BLaER1 treated with 17β-estradiol and CSF1 and Interleukin-3, amounts not matched to agents 10 nM and 100 nM (cell line): ENCODE measurements at regions not wholly inside any gene's neighbourhood (a gene's known extent, or its start where the extent isn't known, plus 50 kb on each side); places are given as distances from the start of the nearest gene placed in this dataset.

Experiments used
- H3K27ac ChIP-seq, 11 experiments: shearing (Covaris generic); formaldehyde crosslinking; 2 replicates each; pipeline ENCODE4 v1.8.1; 2022
- H3K27me3 ChIP-seq, 11 experiments: shearing (Covaris generic); formaldehyde crosslinking; 2 replicates each; pipeline ENCODE4 v1.8.1; 2022
- H3K36me3 ChIP-seq, 11 experiments: shearing (Covaris generic); formaldehyde crosslinking; 2 replicates each; pipeline ENCODE4 v1.8.1; 2022
- H3K4me1 ChIP-seq, 10 experiments: shearing (Covaris generic); formaldehyde crosslinking; 2 replicates each; pipeline ENCODE4 v1.8.1; 2022
- H3K4me2 ChIP-seq, 11 experiments: shearing (Covaris generic); formaldehyde crosslinking; 2 replicates each; pipeline ENCODE4 v1.8.1; 2022
- H3K4me3 ChIP-seq, 10 experiments: shearing (Covaris generic); formaldehyde crosslinking; 2 replicates each; pipeline ENCODE4 v1.8.1; 2022
- H3K9ac ChIP-seq, 11 experiments: shearing (Covaris generic); formaldehyde crosslinking; 2 replicates each; pipeline ENCODE4 v1.8.1; 2022
- H3K9me3 ChIP-seq, 11 experiments: shearing (Covaris generic); formaldehyde crosslinking; replicated peaks in 1 of 11; 2 replicates each; pipeline ENCODE4 v1.8.1; 2022
- H4K20me1 ChIP-seq, 11 experiments: shearing (Covaris generic); formaldehyde crosslinking; 2 replicates each; pipeline ENCODE4 v1.8.1; 2022
- Cebpa-rat ChIP-seq, 11 experiments: shearing (Covaris generic); IDR thresholded peaks; 2 replicates each; pipeline ENCODE4 v1.8.1; 2022

GRCh38 chr3:124562769-124563168, 167.5 kb upstream of the UMPS start:
- no peaks in the 10 kb centered on the region for H3K27me3 ChIP-seq
- TF ChIP-seq Cebpa-rat (IDR thresholded peaks at IDR 0.05): no peak
- H3K27ac ChIP-seq: no peak overlapping the region
- H3K4me3 ChIP-seq: no peak overlapping the region
- H3K4me2 ChIP-seq: no peak overlapping the region
- no peak overlapping the region for H3K9ac ChIP-seq
- no peaks in the 10 kb centered on the region for H3K4me1 ChIP-seq
- H4K20me1 ChIP-seq: 0 out of 22 replicates have a peak, but pooled peaks cover 0 to 3% (median 0%) of the 10 kb centered on the region in 11 experiments
- no peaks in the 10 kb centered on the region for H3K9me3 ChIP-seq
- no peaks in the 10 kb centered on the region for H3K36me3 ChIP-seq

- TF ChIP-seq Cebpa-rat (IDR thresholded peaks at IDR 0.05): no peak
- Histone ChIP-seq H3K36me3 (no peaks in the 10 kb centered on the region), H3K4me1 (no peaks in the 10 kb centered on the region), H3K27ac (no peak overlapping the region), H3K27me3 (no peaks in the 10 kb centered on the region), H4K20me1 (0 out of 22 replicates have a peak, but pooled peaks cover 0 to 3% (median 0%) of the 10 kb centered on the region in 11 experiments), H3K9ac (no peak overlapping the region), H3K4me3 (no peak overlapping the region), H3K4me2 (no peak overlapping the region), H3K9me3 (no peaks in the 10 kb centered on the region)
These were observed 166.9 kb upstream of the UMPS start for GRCh38 chr3:124563376-124563775.

GRCh38 chr3:124565013-124565412, 165.2 kb upstream of the UMPS start:
- Histone ChIP-seq H3K27me3 (no peaks in the 10 kb centered on the region), H3K4me2 (no peak overlapping the region), H3K4me3 (no peak overlapping the region), H4K20me1 (0 out of 22 replicates have a peak, but pooled peaks cover 0 to 3% (median 0%) of the 10 kb centered on the region in 11 experiments), H3K9me3 (no peaks in the 10 kb centered on the region), H3K4me1 (no peaks in the 10 kb centered on the region), H3K27ac (no peak overlapping the region), H3K36me3 (no peaks in the 10 kb centered on the region), H3K9ac (no peak overlapping the region)
- TF ChIP-seq Cebpa-rat (IDR thresholded peaks at IDR 0.05): no peak

- no peak overlapping the region for H3K27ac ChIP-seq
- no peak overlapping the region for H3K9ac ChIP-seq
- H3K9me3 ChIP-seq: no peaks in the 10 kb centered on the region
- no peak for TF ChIP-seq Cebpa-rat (IDR thresholded peaks at IDR 0.05)
- H3K4me3 ChIP-seq: no peak overlapping the region
- no peak overlapping the region for H3K4me2 ChIP-seq
- H3K4me1 ChIP-seq: no peaks in the 10 kb centered on the region
- H4K20me1 ChIP-seq: 0 out of 22 replicates have a peak, but pooled peaks cover 0 to 3% (median 0%) of the 10 kb centered on the region in 11 experiments
- H3K27me3 ChIP-seq: no peaks in the 10 kb centered on the region
- no peaks in the 10 kb centered on the region for H3K36me3 ChIP-seq
These were observed 164.7 kb upstream of the UMPS start for GRCh38 chr3:124565551-124565950.

GRCh38 chr3:124566701-124567100, 163.6 kb upstream of the UMPS start:
- H3K27ac ChIP-seq: no peak overlapping the region
- H3K4me3 ChIP-seq: no peak overlapping the region
- no peaks in the 10 kb centered on the region for H4K20me1 ChIP-seq
- no peaks in the 10 kb centered on the region for H3K27me3 ChIP-seq
- no peaks in the 10 kb centered on the region for H3K36me3 ChIP-seq
- H3K4me1 ChIP-seq: no peaks in the 10 kb centered on the region
- no peak overlapping the region for H3K9ac ChIP-seq
- no peak for TF ChIP-seq Cebpa-rat (IDR thresholded peaks at IDR 0.05)
- no peak overlapping the region for H3K4me2 ChIP-seq
- no peaks in the 10 kb centered on the region for H3K9me3 ChIP-seq

- Histone ChIP-seq H3K9me3 (no peaks in the 10 kb centered on the region), H4K20me1 (no peaks in the 10 kb centered on the region), H3K27ac (no peak overlapping the region), H3K4me3 (no peak overlapping the region), H3K9ac (no peak overlapping the region), H3K27me3 (no peaks in the 10 kb centered on the region), H3K4me2 (no peak overlapping the region), H3K36me3 (no peaks in the 10 kb centered on the region), H3K4me1 (no peaks in the 10 kb centered on the region)
- no peak for TF ChIP-seq Cebpa-rat (IDR thresholded peaks at IDR 0.05)
These were observed 163.1 kb upstream of the UMPS start for GRCh38 chr3:124567179-124567578.

- Histone ChIP-seq H4K20me1 (no peaks in the 10 kb centered on the region), H3K27ac (no peak overlapping the region), H3K9ac (no peak overlapping the region), H3K9me3 (no peaks in the 10 kb centered on the region), H3K4me3 (no peak overlapping the region), H3K36me3 (no peaks in the 10 kb centered on the region), H3K4me2 (no peak overlapping the region), H3K4me1 (peaks cover 0 to 14% (median 11%) of the 10 kb centered on the region in 10 experiments; a peak in 14 of 20 replicates), H3K27me3 (no peaks in the 10 kb centered on the region)
- TF ChIP-seq Cebpa-rat (IDR thresholded peaks at IDR 0.05): no peak
These were observed 160.5 kb upstream of the UMPS start for GRCh38 chr3:124569761-124570160.

GRCh38 chr3:124570232-124570631, 160.0 kb upstream of the UMPS start:
- no peak overlapping the region for H3K4me3 ChIP-seq
- H3K4me2 ChIP-seq: no peak overlapping the region
- H3K4me1 ChIP-seq: peaks cover 0 to 15% (median 11%) of the 10 kb centered on the region in 10 experiments; a peak in 14 of 20 replicates
- TF ChIP-seq Cebpa-rat (IDR thresholded peaks at IDR 0.05): no peak
- H3K36me3 ChIP-seq: no peaks in the 10 kb centered on the region
- H4K20me1 ChIP-seq: no peaks in the 10 kb centered on the region
- no peak overlapping the region for H3K27ac ChIP-seq
- H3K9ac ChIP-seq: no peak overlapping the region
- H3K9me3 ChIP-seq: no peaks in the 10 kb centered on the region
- H3K27me3 ChIP-seq: no peaks in the 10 kb centered on the region

GRCh38 chr3:124572851-124573405, 157.3 kb upstream of the UMPS start:
- Histone ChIP-seq H3K4me3 (no peak overlapping the region), H3K9ac (no peak overlapping the region), H3K27ac (no peak overlapping the region), H4K20me1 (no peaks in the 10 kb centered on the region), H3K4me1 (peaks cover 0 to 15% (median 11%) of the 10 kb centered on the region in 10 experiments; a peak in 15 of 20 replicates), H3K4me2 (no peak overlapping the region), H3K9me3 (no peaks in the 10 kb centered on the region), H3K36me3 (no peaks in the 10 kb centered on the region), H3K27me3 (no peaks in the 10 kb centered on the region)
- TF ChIP-seq Cebpa-rat (IDR thresholded peaks at IDR 0.05): peak in 3 of 11 experiments; percentile 17 to 50 (median 34); a peak in 2 of 22 replicates

GRCh38 chr3:124574012-124574411, 156.2 kb upstream of the UMPS start:
- Histone ChIP-seq H3K4me2 (peak overlapping the region in 10 of 11 experiments; percentile 1 to 52 (median 38); a peak in 15 of 22 replicates), H3K9ac (no peak overlapping the region), H3K4me3 (no peak overlapping the region), H4K20me1 (no peaks in the 10 kb centered on the region), H3K27ac (peak overlapping the region in 1 of 11 experiments; percentile 30; a peak in 1 of 22 replicates), H3K36me3 (no peaks in the 10 kb centered on the region), H3K4me1 (peaks cover 0 to 15% (median 11%) of the 10 kb centered on the region in 10 experiments; a peak in 15 of 20 replicates), H3K27me3 (no peaks in the 10 kb centered on the region), H3K9me3 (no peaks in the 10 kb centered on the region)
- TF ChIP-seq Cebpa-rat (IDR thresholded peaks at IDR 0.05): no peak
